GM23338 (cell line): ENCODE measurements at regions not wholly inside any gene's neighbourhood (a gene's known extent, or its start where the extent isn't known, plus 50 kb on each side); places are given as distances from the start of the nearest gene placed in this dataset.

ENCODE experiments used
- ATAC-seq: fragments of 200-7000 bp; cut with Tn5 transposase; 3 replicates; pipeline ENCODE4 v1.9.1; 2020
- DNase-seq: peaks from one replicate; pipeline ENCODE4 v3.0.0-alpha.2; 2015; ENCODE audit warnings: low spot score
- H2AFZ ChIP-seq: fragments of 200-600 bp; sonication (generic); 2 replicates; pipeline ENCODE4 v1.8.0; 2016; ENCODE audit warnings: antibody characterized with exemption, mild to moderate bottlenecking, moderate library complexity
- H3F3A ChIP-seq: fragments of 200-600 bp; sonication (generic); replicated peaks from 2 replicates; pipeline ENCODE4 v1.8.0; 2017; ENCODE audit warnings: antibody characterized with exemption, mixed run types, low read depth
- H3K27ac ChIP-seq: fragments of 200-600 bp; sonication (generic); 2 replicates; pipeline ENCODE4 v1.6.1; 2016; ENCODE audit warnings: low read depth
- H3K27me3 ChIP-seq: fragments of 200-600 bp; sonication (generic); 2 replicates; pipeline ENCODE4 v1.8.0; 2016; ENCODE audit warnings: mild to moderate bottlenecking, mixed run types, moderate library complexity; ENCODE audit not compliant: insufficient read depth
- H3K36me3 ChIP-seq: fragments of 200-600 bp; sonication (generic); 2 replicates; pipeline ENCODE4 v1.8.0; 2016; ENCODE audit warnings: mild to moderate bottlenecking; ENCODE audit not compliant: insufficient read depth
- H3K4me1 ChIP-seq: fragments of 200-600 bp; sonication (generic); 2 replicates; pipeline ENCODE4 v1.8.0; 2016; ENCODE audit warnings: mild to moderate bottlenecking, moderate library complexity; ENCODE audit not compliant: insufficient read depth
- H3K4me2 ChIP-seq: fragments of 200-600 bp; sonication (generic); 2 replicates; pipeline ENCODE4 v1.7.1; 2017; ENCODE audit warnings: mixed run types
- H3K4me3 ChIP-seq: fragments of 200-600 bp; sonication (generic); 2 replicates; pipeline ENCODE4 v1.6.1; 2016; ENCODE audit warnings: mixed run types
- H3K79me2 ChIP-seq: fragments of 200-600 bp; sonication (generic); replicated peaks from 2 replicates; pipeline ENCODE4 v1.8.0; 2017; ENCODE audit warnings: mild to moderate bottlenecking; ENCODE audit not compliant: insufficient read depth
- H3K9me2 ChIP-seq: fragments of 200-600 bp; sonication (generic); 2 replicates; pipeline ENCODE4 v1.8.0; 2017; ENCODE audit not compliant: insufficient read depth
- H4K20me1 ChIP-seq: fragments of 200-600 bp; sonication (generic); replicated peaks from 2 replicates; pipeline ENCODE4 v1.8.0; 2017; ENCODE audit warnings: mild to moderate bottlenecking; ENCODE audit not compliant: insufficient read depth
- H3K27ac Mint-ChIP-seq: 2 replicates; pipeline ENCODE4 v1.8.0; 2020; ENCODE audit warnings: inconsistent platforms, mild to moderate bottlenecking, moderate library complexity, mixed read lengths
- H3K27me3 Mint-ChIP-seq: 3 replicates; pipeline ENCODE4 v1.8.0; 2022; ENCODE audit warnings: low read depth, mild to moderate bottlenecking, moderate library complexity, mixed read lengths, inconsistent platforms; ENCODE audit not compliant: insufficient read depth, poor library complexity
- H3K36me3 Mint-ChIP-seq: 3 replicates; pipeline ENCODE4 v1.8.0; 2021; ENCODE audit warnings: low read depth, mild to moderate bottlenecking, inconsistent platforms, moderate library complexity, mixed read lengths
- H3K4me1 Mint-ChIP-seq: 3 replicates; pipeline ENCODE4 v1.8.0; 2020; ENCODE audit warnings: mild to moderate bottlenecking, inconsistent platforms, mixed read lengths
- H3K4me3 Mint-ChIP-seq: 3 replicates; pipeline ENCODE4 v1.8.0; 2021; ENCODE audit warnings: moderate library complexity, mild to moderate bottlenecking, inconsistent platforms, mixed read lengths
- H3K9me3 Mint-ChIP-seq: 3 replicates; pipeline ENCODE4 v1.8.0; 2020; ENCODE audit warnings: moderate library complexity, mild to moderate bottlenecking, inconsistent platforms, mixed read lengths
- CREB1 ChIP-seq: fragments of 250-450 bp; sonication (Bioruptor Pico); IDR thresholded peaks from 2 replicates; pipeline ENCODE4 v1.5.0; 2020; ENCODE audit warnings: low read depth, mild to moderate bottlenecking, moderate library complexity
- CTCF ChIP-seq, 2 experiments: fragments of 200-600 bp in 1 of 2; sonication (generic) in 1 of 2; conservative IDR thresholded peaks; 2 replicates each; pipeline versions ENCODE4 v1.5.1 to v1.6.1; 2016 to 2017; ENCODE audit warnings: antibody characterized with exemption in 2 of 2, low read depth in 2 of 2, mild to moderate bottlenecking in 2 of 2, moderate library complexity in 1 of 2
- ETS1 ChIP-seq: IDR thresholded peaks from 2 replicates; pipeline ENCODE4 v1.6.1; 2016; ENCODE audit warnings: antibody characterized with exemption
- EZH2 ChIP-seq: fragments of 200-600 bp; sonication (generic); IDR thresholded peaks from one replicate; pipeline ENCODE4 v1.8.0; 2017; ENCODE audit warnings: antibody characterized with exemption, mild to moderate bottlenecking, low read depth; ENCODE audit not compliant: unreplicated experiment
- JUNB ChIP-seq: IDR thresholded peaks from one replicate; pipeline ENCODE4 v1.6.1; 2016; ENCODE audit warnings: antibody characterized with exemption; ENCODE audit not compliant: unreplicated experiment
- NANOG ChIP-seq: IDR thresholded peaks from 2 replicates; pipeline ENCODE4 v1.6.1; 2016; ENCODE audit warnings: antibody characterized with exemption, borderline replicate concordance
- POLR2AphosphoS5 ChIP-seq: IDR thresholded peaks from 2 replicates; pipeline ENCODE4 v1.6.1; 2016; ENCODE audit warnings: antibody characterized with exemption, low read depth
- REST ChIP-seq: IDR thresholded peaks from one replicate; pipeline ENCODE4 v1.6.1; 2018; ENCODE audit warnings: antibody characterized with exemption; ENCODE audit not compliant: unreplicated experiment
- STAT1 ChIP-seq: IDR thresholded peaks from one replicate; pipeline ENCODE4 v1.6.1; 2016; ENCODE audit warnings: antibody characterized with exemption; ENCODE audit not compliant: unreplicated experiment
- ZNF114 ChIP-seq: fragments of 250-450 bp; sonication (Bioruptor Pico); IDR thresholded peaks from 2 replicates; pipeline ENCODE4 v1.5.0; 2020; ENCODE audit warnings: mild to moderate bottlenecking, moderate library complexity
- ZNF462 ChIP-seq: fragments of 250-450 bp; sonication (Bioruptor Pico); IDR thresholded peaks from 2 replicates; pipeline ENCODE4 v1.5.0; 2020; ENCODE audit warnings: mild to moderate bottlenecking, moderate library complexity

GRCh38 chr9:22855980-22856379 is 409.4 kb downstream of the DMRTA1 start:
- Histone ChIP-seq H4K20me1 (no peaks in the 10 kb centered on the region), H2AFZ (0 out of 2 replicates have a peak overlapping the region, but pooled peaks have one; percentile 24), H3K9me2 (peaks cover 5% of the 10 kb centered on the region; the same call in 1 of the 2 replicates), H3K36me3 (no peaks in the 10 kb centered on the region), H3K27me3 (no peaks in the 10 kb centered on the region), H3F3A (no peaks in the 10 kb centered on the region), H3K79me2 (no peaks in the 10 kb centered on the region), H3K27ac (no peak overlapping the region), H3K4me3 (no peak overlapping the region), H3K4me1 (no peaks in the 10 kb centered on the region), H3K4me2 (no peak overlapping the region)
- Mint-ChIP-seq H3K4me1 (peaks cover 5% of the 10 kb centered on the region; the same call in 1 of the 3 replicates), H3K36me3 (peaks cover 2% of the 10 kb centered on the region; the same call in 1 of the 3 replicates), H3K27ac (peak overlapping the region; percentile 24; the same call in 1 of the 2 replicates), H3K9me3 (peaks cover 16% of the 10 kb centered on the region; the same call in 2 of the 3 replicates), H3K4me3 (no peak overlapping the region), H3K27me3 (no peaks in the 10 kb centered on the region)
- ATAC-seq (peak; percentile 52; the same call in 2 of the 3 replicates), DNase-seq (no peak)
- TF ChIP-seq STAT1 (no peak), EZH2 (no peak), REST (no peak), ZNF114 (no peak), CREB1 (CRISPR knock-in tag) (no peak), ZNF462 (CRISPR knock-in tag) (no peak), JUNB (no peak), NANOG (no peak), ETS1 (no peak), CTCF (conservative IDR thresholded peaks at IDR 0.05; ENCODE audit: low read depth in 2 of 2) (no peak), POLR2AphosphoS5 (no peak)
